ENCODE measurements at regions not wholly inside any gene's neighbourhood (a gene's known extent, or its start where the extent isn't known, plus 50 kb on each side); places are given as distances from the start of the nearest gene placed in this dataset.

- WGBS, 2 donors, result 87 to 91% methylated on average over 3 of the region's 3 CpGs
- H3K9me3 ChIP-seq, result peaks cover 0 to 3% (median 0%) of the 10 kb centered on the region in 11 donors
- no peaks in the 10 kb centered on the region for H3K36me3 ChIP-seq
- TF ChIP-seq CTCF (IDR thresholded peaks at IDR 0.05), result no peak
- no peak overlapping the region for H3K27ac ChIP-seq
- intact Hi-C loops (cut with DNase I), result no loop called here
- H3K27me3 ChIP-seq, result no peaks in the 10 kb centered on the region
- no peaks in the 10 kb centered on the region for H3K4me1 ChIP-seq
- H3K4me3 ChIP-seq, result no peak overlapping the region
- DNase-seq (no peak), ATAC-seq (no peak)
Observed at GRCh38 chr13:89281331-89281730, 1610.2 kb downstream of the SLITRK5 start.

GRCh38 chr13:89282241-89282640, 1611.1 kb downstream of the SLITRK5 start:
- Histone ChIP-seq H3K36me3 (no peaks in the 10 kb centered on the region), H3K9me3 (peaks cover 0 to 9% (median 0%) of the 10 kb centered on the region in 11 donors), H3K27me3 (no peaks in the 10 kb centered on the region), H3K4me3 (no peak overlapping the region), H3K27ac (no peak overlapping the region), H3K4me1 (no peaks in the 10 kb centered on the region)
- 87 to 93% methylated on average over 1 of the region's 1 CpG for WGBS, 2 donors
- intact Hi-C loops (cut with DNase I), result no loop called here
- TF ChIP-seq CTCF (IDR thresholded peaks at IDR 0.05), result no peak
- no peak for DNase-seq
- no peak for ATAC-seq

GRCh38 chr13:89287381-89287780, 1616.2 kb downstream of the SLITRK5 start:
- DNase-seq, result no peak
- TF ChIP-seq CTCF (IDR thresholded peaks at IDR 0.05), result no peak
- no peak overlapping the region for H3K27ac ChIP-seq
- H3K9me3 ChIP-seq, result peaks cover 0 to 44% (median 6%) of the 10 kb centered on the region in 11 donors
- intact Hi-C loops (cut with DNase I), result no loop called here
- no peaks in the 10 kb centered on the region for H3K4me1 ChIP-seq
- no peak for ATAC-seq
- 58 to 60% methylated on average over 6 of the region's 6 CpGs for WGBS, 2 donors
- H3K27me3 ChIP-seq, result no peaks in the 10 kb centered on the region
- no peaks in the 10 kb centered on the region for H3K36me3 ChIP-seq
- H3K4me3 ChIP-seq, result no peak overlapping the region

GRCh38 chr13:89294115-89294867, 1623.1 kb downstream of the SLITRK5 start:
- peaks cover 0 to 26% (median 0%) of the 10 kb centered on the region in 11 donors for H3K9me3 ChIP-seq
- no peak overlapping the region for H3K4me3 ChIP-seq
- no peak overlapping the region for H3K27ac ChIP-seq
- no peak for TF ChIP-seq CTCF (IDR thresholded peaks at IDR 0.05)
- no peak for DNase-seq
- 68 to 72% methylated on average over 10 of the region's 10 CpGs for WGBS, 2 donors
- H3K36me3 ChIP-seq, result no peaks in the 10 kb centered on the region
- H3K4me1 ChIP-seq, result no peaks in the 10 kb centered on the region
- no peak for ATAC-seq
- intact Hi-C loops (cut with DNase I), result no loop called here
- no peaks in the 10 kb centered on the region for H3K27me3 ChIP-seq

Measured in heart right ventricle (tissue), 16 donors.